ENCODE measurements at regions not wholly inside any gene's neighbourhood (a gene's known extent, or its start where the extent isn't known, plus 50 kb on each side); places are given as distances from the start of the nearest gene placed in this dataset.
A peak's percentile ranks its signal among the peaks of the same experiment; 100 is the strongest.
"Not testable (repeated sequence)": the region's sequence is repeated elsewhere in the genome, so short reads cannot be mapped to it uniquely, and the experiment has no call there.

DNA sequence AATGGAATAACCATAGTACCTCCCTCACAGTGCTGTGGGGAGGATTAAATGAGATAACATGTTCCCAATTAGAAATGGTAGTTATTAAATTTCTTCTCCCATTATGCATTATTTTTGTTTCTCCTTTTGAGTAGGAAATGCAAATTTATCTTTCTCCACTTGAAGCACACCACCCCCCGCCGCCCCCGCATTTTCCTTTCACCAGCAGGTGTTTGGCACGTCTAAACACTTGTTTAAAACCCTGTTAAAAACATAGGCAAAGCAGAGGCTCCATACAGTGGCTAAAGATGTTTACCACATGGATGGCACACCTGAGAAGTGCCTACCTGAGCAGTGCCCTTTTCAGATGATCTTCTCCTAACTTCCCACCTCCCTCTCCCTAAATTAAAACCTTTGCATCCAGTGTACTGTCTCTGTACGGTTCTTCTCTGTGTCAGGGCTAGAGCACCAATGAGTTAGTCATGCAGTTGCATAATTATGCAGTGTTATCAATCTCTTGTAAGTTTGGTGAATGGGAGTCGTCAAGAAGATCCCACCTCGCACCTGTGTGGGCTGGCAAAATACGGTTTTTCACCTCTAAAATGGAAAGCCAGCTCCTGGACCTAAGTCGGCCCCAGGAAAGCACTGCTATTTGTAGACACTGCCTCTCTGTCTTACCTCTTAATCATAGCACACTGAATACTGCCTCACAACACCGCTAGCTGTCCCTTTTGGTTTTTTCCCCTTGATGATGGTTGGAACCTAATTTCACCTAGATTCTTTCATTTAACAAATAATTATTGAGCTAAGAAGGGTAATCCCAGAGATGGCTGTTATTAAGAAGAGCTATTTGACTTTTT lies 122.0 kb downstream of the CT47B1 start:
- no peak for DNase-seq (ENCODE audit: low spot score)

DNA sequence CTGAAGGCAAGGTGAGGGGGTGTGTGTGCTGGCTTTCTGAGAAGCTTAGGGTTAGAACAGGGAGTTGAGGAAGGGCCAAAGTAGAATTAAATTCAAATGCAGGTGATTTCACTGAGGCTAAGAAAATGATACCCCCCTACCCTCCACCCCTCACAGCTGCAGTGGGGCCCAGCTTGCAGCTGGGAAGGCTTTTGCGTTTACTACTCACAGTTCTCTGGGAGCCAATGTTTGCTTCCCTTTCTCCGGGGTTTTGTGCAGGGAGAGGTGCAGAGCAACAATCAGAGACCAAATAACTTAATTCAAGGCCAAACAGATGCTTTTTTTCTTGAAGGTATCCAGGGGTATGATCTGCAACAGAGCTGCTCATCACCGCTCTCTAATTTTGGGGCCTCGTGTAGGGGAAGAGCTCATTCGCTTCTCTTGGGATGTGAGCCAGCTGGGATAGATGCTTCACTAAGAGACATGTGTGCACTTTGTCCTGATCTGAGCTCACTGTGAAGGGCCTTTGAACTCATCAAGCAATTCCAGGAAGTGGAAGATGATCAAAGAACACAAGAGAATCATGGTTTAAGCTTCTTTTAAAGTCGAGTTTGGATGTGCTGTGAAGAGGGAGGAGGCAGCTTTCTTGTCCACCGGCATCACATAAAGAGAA lies 122.7 kb upstream of the C1GALT1C1 start:
- peak; percentile 47 for DNase-seq (ENCODE audit: low spot score)

DNA sequence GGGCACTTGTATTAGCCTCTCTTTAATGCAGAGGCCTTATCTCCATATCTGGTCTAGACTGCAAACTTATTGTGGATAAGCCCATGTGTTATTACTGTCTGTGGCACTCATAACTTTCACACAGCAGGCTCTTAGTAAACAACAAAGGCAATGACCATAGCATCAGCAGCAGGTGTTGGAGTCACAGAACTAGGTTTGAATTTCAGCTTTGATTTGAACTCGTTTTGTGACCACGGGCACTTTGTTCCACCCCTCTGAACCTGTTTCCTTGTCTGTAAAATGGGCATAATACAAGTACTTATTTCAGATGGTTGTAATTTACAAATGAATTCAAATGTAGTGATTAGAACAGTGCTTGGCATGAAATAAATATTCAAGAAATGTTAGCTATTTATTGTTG lies 121.8 kb upstream of the C1GALT1C1 start:
- DNase-seq (ENCODE audit: low spot score), result no peak

DNA sequence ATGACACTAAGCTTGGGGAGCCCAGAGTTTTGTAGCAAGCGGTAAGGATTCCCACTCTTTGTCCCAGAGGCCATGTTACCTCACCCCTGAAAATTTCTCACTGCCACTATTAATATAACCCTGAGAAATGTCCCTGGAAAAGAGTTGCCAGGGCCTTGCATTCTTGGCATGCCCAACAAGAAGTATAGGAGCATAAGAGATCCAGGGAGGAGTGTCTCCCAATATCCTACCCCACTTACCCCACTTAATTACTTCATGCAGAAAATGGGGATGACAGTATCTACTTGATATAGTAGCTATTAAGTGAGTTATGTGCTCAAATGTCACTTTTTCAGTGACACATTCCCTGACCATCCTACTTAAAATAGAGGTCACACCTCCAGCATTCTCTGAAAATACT lies 120.5 kb upstream of the C1GALT1C1 start:
- no peak for DNase-seq (ENCODE audit: low spot score)

DNA sequence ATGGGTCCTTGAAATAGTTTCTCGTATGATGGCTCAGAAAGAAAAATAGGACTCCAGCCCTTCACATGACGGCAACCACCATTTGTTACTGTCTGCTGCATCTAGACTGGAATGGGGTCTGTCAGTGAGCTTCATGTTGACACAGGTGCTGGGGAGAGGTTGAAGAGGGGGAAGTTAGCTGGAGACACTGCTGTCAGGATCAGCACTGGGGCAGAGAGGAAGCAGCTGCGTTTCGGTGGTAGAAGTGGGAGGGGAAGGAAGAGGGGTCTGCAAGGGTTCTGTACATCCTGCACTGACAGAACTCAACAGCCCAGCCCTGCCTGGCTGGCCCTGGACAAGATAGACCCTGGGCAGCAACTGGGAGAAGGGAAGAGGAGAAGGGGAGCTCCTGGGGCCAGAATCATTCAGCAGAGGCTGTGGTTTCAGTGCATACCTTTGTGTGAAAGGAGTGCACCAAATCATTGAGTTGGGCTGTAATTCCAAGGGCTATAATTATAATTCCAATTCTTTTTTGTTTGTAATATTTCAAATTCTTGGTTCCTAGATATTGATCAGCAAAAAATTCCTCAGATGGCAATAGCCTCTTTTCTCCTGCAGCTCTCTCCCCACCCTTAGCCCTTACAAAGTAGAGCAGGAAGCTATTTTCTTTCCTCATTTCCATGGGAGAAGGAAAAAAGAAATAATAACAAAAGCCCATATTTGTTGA lies 119.4 kb upstream of the C1GALT1C1 start:
- DNase-seq (ENCODE audit: low spot score), result no peak

DNA sequence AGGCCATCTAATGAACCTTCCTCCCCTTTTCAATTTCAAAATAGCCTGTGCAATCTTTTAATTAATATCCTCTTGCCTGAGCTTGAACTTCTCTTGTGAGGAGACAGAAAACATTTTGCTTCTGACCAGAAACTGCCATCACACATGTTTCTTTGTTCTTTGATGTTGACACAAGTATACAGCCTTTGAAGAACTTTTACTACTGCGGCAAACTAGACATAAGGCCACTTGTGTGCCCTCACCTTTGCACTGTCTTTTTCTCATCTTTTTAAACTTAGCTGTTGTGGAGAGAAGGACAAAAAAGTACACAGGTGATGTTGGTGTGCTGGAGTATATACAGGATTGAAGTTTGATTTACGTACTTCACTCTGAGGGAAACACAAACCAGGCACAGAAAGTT lies 116.3 kb upstream of the C1GALT1C1 start:
- no peak for DNase-seq (ENCODE audit: low spot score)

DNA sequence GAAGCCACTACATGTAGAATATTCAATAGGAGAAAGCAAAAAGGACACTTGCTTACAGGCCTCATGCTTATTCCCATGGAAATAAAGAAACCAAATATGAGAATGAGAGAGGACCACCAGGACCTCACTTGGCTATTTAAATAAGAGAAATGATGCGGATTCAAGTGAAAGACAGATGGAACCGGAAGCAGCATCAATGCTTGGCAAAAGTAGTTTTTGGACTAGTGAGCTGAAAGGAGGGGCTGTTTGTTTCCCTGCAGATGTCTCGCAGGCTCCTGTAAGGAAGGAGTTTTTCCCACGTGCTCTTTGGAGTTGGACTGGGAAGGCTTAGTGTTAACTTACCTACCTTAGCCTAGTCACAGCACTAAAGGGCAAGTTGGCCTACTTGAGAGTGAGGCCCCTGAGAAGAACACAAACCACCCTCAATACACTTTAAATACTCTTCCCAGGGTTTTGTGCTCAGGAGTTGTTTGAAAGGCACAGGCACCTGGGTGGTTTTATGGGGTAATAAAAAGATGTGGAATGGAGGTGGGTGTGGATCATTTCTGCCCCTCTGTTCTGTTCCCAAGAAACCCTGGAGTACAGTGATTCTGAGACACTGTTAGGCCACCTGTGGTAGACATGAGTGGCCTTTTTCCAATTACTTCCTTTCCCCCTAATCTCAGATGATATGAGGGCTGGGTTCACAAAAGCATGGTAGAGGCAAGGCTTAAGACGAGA lies 113.3 kb upstream of the C1GALT1C1 start:
- no peak for DNase-seq (ENCODE audit: low spot score)

DNA sequence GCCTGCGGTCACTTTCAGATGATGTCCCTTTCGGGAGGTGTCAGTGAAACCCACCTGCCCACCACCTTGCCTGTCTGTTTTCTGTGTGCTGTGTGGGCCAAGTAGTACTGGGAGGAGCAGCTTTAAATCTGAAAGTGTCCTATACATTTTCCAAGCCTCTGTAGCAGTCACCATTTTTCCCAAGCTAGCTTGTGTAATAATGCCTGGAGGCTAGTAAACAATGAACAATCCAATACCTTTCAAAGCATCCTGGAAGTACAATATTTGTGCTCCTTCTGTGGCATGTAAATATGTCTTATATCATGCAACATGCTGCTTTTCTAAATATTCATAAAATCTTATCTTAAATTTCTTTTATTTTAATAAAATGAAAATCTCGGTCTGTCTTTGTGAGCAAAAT lies 111.6 kb upstream of the C1GALT1C1 start:
- no peak for DNase-seq (ENCODE audit: low spot score)

DNA sequence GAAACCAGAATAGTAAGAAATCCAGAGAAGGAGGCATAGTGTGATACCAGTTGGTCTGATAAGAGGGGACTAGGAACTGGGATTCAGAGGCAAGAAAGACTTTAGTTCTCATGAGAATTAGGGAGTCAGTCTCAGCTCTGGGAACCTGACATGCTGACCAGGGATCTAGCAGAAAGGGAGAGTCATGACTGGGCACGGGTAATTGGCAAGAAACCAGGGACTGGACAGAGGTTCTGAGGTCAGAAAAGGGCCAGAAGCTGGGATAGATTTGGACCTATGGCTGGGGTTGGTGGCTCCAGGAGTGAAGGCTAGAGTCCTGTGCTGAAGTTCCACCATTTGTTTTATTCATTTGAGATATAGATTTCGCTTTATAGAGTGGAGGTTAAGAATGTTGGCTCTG lies 110.2 kb upstream of the C1GALT1C1 start:
- DNase-seq (ENCODE audit: low spot score), result no peak

DNA sequence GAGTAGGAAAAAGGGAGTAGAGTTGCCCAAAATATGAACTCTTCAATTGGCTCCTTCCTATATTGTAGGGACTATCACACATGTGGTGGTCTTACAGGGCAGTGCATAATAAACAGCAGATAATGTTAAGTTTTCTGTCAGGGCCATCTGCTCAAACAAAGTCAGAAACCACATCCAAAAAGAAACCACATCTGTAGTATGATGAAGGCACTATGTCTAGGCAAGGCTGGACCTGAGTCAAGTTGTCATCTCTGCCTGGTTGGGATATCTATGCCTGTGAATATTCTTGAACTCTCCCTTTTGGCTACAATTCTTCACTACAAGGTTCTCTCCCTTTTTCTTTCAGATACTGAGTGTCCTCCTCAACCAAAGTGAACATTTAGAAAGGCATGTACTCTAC lies 109.4 kb upstream of the C1GALT1C1 start:
- DNase-seq (ENCODE audit: low spot score), result no peak

DNA sequence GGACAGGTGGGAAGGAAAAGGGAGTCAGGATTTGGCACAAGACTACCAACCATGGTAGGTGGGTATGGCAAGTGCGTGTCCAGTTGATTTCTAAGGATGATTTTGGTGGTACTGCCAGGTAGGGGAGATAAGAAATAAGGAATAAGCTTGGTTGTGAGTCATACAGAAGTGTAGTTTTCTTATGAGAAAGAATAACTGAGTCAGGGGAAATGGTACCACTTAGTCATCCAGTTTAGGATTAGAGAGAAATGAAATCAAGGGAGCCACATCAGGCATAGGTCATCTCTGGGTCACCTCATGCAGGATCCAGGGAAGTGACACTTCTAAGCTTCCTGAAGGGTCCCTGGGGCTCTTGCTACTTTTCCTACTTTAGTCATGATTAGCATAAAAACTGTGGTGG lies 107.1 kb upstream of the C1GALT1C1 start:
- no peak for DNase-seq (ENCODE audit: low spot score)

DNA sequence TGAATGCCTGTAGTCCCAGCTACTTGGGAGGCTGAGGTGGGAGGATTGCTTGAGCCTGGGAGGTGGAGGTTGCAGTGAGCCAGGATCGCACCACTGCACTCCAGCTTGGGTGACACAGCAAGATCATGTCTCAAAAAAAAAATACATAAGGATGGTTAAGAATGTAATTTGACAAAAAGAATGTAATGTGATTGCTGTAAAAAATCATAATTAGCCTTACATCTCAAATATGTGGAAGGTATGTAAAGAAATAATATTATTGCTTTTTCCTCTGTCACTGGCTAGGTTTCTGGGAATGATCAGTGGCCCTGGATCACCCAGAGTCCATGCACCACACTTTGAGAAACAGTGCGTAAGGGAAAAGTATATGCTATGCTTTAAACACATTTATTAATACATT lies 106.1 kb upstream of the C1GALT1C1 start:
- no peak for DNase-seq (ENCODE audit: low spot score)

DNA sequence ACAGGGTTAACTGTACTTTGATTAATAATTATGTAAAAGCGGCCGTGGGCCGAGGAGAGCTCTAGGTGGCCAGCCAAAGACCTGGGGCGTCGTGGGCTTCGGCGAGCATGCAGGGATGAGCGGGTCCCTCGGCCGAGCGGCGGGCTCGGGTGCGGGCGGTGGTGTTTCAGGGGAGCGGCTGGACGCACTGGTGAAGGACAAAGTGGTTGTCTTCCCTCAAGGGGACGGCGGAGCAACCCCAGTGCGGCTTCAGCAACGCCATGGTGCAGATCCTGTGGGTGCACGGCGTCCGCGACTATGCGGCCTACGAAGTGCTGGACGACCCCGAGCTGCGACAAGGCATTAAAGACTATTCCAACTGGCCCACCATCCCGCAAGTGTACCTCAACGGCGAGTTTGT lies 103.0 kb upstream of the C1GALT1C1 start:
- no peak for DNase-seq (ENCODE audit: low spot score)

DNA sequence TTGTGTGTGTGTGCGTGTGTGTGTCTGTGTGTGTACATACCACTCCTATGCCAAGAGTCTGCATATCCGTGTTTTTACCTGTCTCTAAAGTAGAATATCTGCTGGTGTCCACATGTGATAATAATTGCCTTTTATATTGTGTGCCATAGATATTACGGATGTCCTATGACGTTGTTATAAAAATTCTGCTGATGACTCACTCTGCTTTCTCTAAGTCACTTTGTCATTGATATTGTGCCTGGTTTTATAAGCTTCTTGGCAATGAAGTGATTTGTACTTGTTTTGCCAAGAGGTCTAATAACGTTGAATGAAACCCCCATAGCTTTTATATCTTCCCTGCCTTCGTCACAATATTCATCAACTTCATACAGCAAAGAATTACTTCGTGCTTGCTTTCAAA lies 102.6 kb upstream of the C1GALT1C1 start:
- no peak for DNase-seq (ENCODE audit: low spot score)

DNA sequence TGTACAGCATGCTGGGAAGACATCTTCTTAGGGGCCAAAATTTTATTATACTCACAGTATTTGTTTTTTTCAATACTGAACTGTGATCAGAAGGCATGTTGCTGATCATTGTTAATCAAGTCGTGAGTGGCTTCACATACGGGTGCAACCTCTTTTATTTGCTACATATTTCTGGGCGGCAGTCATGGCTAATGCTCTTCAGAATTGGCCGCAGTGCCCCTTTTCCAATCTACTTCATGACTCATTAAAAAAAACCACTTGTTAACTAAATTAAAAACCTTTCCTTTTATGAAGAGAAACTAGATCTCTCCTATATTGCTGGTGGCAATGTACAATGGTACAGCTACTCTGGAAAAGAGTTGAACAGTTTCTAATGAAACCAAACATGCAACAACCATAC lies 101.5 kb upstream of the C1GALT1C1 start:
- DNase-seq (ENCODE audit: low spot score), result no peak

DNA sequence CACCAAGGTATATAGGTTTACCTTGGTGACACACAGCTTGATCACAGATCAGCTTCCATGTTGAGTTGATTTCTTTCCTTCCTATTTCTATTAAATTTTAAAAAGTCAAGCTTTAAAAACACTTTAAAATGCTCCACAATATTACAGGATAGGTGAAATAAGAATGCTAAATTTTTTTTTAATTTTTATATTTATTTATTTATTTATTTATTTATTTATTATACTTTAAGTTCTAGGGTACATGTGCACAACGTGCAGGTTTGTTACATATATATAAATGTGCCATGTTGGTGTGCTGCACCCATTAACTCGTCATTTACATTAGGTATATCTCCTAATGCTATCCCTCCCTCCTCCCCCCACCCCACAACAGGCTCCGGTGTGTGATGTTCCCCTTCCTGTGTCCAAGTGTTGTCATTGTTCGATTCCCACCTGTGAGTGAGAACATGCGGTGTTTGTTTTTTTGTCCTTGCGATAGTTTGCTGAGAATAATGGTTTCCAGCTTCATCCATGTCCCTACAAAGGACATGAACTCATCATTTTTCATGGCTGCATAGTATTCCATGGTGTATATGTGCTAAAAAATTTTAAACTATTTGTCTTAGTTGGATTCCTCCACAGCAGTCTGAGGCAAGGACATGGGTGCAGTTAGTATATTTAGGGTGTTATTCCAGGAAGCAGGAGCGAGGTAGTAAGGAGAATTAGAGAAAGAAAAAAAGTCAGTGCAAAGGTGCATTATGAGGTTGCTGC lies 99.8 kb upstream of the C1GALT1C1 start:
- DNase-seq (ENCODE audit: low spot score), result not testable (repeated sequence)

DNA sequence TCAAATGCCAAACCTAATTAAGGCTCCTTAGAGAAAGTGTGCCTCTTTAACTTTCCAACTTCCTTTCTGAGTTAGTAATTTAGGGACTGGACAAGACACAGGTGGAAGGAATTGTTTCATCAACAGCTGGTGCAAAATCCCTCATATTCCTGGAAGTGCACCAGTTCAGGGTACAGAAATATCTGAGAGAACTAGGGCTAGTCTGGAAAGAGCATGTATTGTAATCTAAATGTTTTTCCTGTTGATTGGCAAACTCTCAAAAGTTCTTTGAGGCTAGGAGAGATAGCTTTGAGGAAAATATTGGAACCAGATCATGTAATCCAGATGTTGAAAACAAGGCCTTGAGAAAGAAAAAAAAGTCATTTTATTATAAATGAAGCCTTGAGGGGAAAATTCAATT lies 98.1 kb upstream of the C1GALT1C1 start:
- DNase-seq (ENCODE audit: low spot score), result no peak

DNA sequence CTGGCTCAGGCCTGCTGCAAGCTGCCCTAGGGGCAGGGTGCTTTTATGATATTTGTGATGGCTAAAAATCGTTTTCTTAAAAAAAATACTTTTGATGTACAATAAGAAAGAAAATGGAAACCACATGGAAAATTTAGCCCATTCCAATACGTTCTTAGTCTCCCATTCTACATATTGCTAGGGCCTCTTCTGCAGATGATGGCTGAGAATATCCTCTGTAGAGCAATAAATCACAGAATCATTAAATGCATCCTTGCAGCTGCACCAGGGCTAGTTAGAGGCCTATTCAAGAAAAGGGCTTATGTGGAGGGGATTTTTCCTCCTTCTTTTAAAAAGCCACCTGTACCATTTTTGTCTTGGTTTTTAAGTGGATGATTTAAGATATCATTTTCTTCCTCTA lies 97.6 kb upstream of the C1GALT1C1 start:
- no peak for DNase-seq (ENCODE audit: low spot score)

DNA sequence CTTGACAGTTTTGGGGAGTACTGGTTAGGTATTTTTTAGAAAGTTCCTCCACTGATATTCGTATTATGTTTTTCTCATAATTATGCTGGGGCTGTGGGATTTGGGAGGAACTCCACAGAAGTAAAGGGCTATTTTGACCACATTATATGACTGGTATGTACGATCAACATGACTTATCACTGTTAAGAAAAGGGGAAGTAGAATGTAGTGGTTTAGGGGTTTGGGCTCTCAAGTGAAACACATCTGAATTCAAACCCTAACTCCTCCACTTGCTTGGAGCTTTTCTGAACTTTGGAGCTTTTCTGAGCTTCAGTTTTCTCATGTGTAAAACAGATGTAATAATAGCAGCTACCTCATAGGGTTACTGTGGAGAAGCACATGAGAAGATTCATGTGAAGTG lies 96.4 kb upstream of the C1GALT1C1 start:
- no peak for DNase-seq (ENCODE audit: low spot score)

DNA sequence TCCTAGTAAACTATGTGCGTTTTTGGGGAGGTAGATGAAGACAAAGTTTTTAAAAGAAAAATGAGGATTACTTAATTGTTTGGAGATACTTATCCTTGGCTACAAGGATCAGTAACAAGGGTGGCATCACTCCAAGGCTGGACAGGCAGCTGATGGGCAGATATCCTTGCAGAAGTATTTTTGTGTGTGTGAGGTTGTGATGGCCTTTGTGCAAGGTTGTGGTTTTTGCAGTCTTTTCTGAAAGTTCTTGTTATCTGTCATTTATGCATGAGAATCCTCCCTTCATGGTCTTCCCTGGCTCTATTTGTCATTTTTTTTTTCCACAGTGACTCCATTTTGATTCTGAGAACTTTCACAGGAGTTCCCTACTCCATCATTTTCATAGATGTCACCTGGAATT lies 96.0 kb upstream of the C1GALT1C1 start:
- DNase-seq (ENCODE audit: low spot score), result no peak

DNA sequence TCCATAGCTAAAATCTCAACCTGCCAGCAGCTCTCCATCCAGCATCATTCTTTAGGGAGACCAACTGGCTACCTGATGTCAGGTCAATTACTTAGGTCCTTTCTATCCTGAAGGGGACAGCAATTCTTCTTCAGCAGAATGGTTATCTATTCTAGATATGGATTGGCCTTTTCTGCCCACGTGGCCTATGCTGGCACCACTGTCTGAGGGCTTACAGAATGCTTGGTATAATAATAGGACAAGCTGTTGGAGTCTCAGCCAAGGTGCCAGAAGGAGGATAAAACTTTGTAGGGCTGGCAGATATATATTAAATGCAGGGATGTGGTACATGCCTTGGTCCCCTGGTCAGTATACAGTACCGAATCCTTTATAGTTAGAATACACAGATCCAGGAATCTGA lies 89.8 kb upstream of the C1GALT1C1 start:
- DNase-seq (ENCODE audit: low spot score), result no peak

Data from umbilical cord (tissue), 1 donor.